ENCODE measurements at regions not wholly inside any gene's neighbourhood (a gene's known extent, or its start where the extent isn't known, plus 50 kb on each side); places are given as distances from the start of the nearest gene placed in this dataset.
"Not testable (repeated sequence)": the region's sequence is repeated elsewhere in the genome, so short reads cannot be mapped to it uniquely, and the experiment has no call there.

- no peak for DNase-seq
Observed at GRCh38 chr13:44024167-44024845, 144.6 kb downstream of the LACC1 start.

- DNase-seq = no peak
Observed at GRCh38 chr13:44024846-44025195, 145.1 kb downstream of the LACC1 start.

- DNase-seq = no peak
Observed at GRCh38 chr13:44026194-44026593, 146.5 kb downstream of the LACC1 start.

- no peak for DNase-seq
Observed at GRCh38 chr13:44028734-44029133, 149.0 kb downstream of the LACC1 start.

GRCh38 chr13:44030615-44031014, 150.9 kb downstream of the LACC1 start:
- no peak for DNase-seq

GRCh38 chr13:44031555-44031954, 151.9 kb downstream of the LACC1 start:
- no peak for DNase-seq

- DNase-seq = no peak
Observed at GRCh38 chr13:44032802-44033201, 153.1 kb downstream of the LACC1 start.

- DNase-seq = no peak
Observed at GRCh38 chr13:44035400-44035799, 155.7 kb downstream of the LACC1 start.

- no peak for DNase-seq
Observed at GRCh38 chr13:44040070-44040817, 160.5 kb downstream of the LACC1 start.

- DNase-seq = no peak
Observed at GRCh38 chr13:44040818-44041100, 161.1 kb downstream of the LACC1 start.

GRCh38 chr13:44044547-44045179, 165.0 kb downstream of the LACC1 start:
- no peak for DNase-seq

GRCh38 chr13:44045180-44045562, 165.5 kb downstream of the LACC1 start:
- DNase-seq = no peak

GRCh38 chr13:44046428-44046827, 166.7 kb downstream of the LACC1 start:
- no peak for DNase-seq

- no peak for DNase-seq
Observed at GRCh38 chr13:44048326-44048725, 168.6 kb downstream of the LACC1 start.

GRCh38 chr13:44049081-44049945, 169.6 kb downstream of the LACC1 start:
- no peak for DNase-seq

- no peak for DNase-seq
Observed at GRCh38 chr13:44050450-44051063, 170.9 kb downstream of the LACC1 start.

GRCh38 chr13:44051405-44051804, 171.7 kb downstream of the LACC1 start:
- no peak for DNase-seq

GRCh38 chr13:44051918-44052675, 172.4 kb downstream of the LACC1 start:
- DNase-seq = no peak

GRCh38 chr13:44052780-44053184, 173.1 kb downstream of the LACC1 start:
- no peak for DNase-seq

- DNase-seq = no peak
Observed at GRCh38 chr13:44053208-44053607, 173.5 kb downstream of the LACC1 start.

- DNase-seq = no peak
Observed at GRCh38 chr13:44054525-44054924, 174.8 kb downstream of the LACC1 start.

- not testable (repeated sequence) for DNase-seq
Observed at GRCh38 chr13:44055681-44056080, 176.0 kb downstream of the LACC1 start.
